Spinal cord (tissue), 9 donors: ENCODE measurements at regions not wholly inside any gene's neighbourhood (a gene's known extent, or its start where the extent isn't known, plus 50 kb on each side); places are given as distances from the start of the nearest gene placed in this dataset.
"Not testable (repeated sequence)": the region's sequence is repeated elsewhere in the genome, so short reads cannot be mapped to it uniquely, and the experiment has no call there.

ENCODE experiments used
- DNase-seq, 6 donors: peaks; one replicate each; pipeline versions ENCODE4 v3.0.0 to v3.0.0-alpha.2; 2013 to 2015; ENCODE audit warnings: low spot score in 6 of 6, low read depth in 4 of 6
- H3K27ac ChIP-seq: one replicate; pipeline ENCODE4 v1.5.1; 2013; ENCODE audit warnings: low read depth, low read length, control low read depth
- H3K27me3 ChIP-seq: one replicate; pipeline ENCODE4 v1.6.1; 2013; ENCODE audit warnings: low read length; ENCODE audit not compliant: control insufficient read depth, insufficient read depth
- H3K36me3 ChIP-seq: one replicate; pipeline ENCODE4 v1.6.1; 2013; ENCODE audit warnings: low read length; ENCODE audit not compliant: control insufficient read depth, insufficient read depth
- H3K4me1 ChIP-seq: one replicate; pipeline ENCODE4 v1.6.1; 2013; ENCODE audit warnings: low read length; ENCODE audit not compliant: control insufficient read depth, insufficient read depth
- H3K4me3 ChIP-seq: one replicate; pipeline ENCODE4 v1.5.1; 2013; ENCODE audit warnings: low read depth, low read length, control low read depth
- H3K9me3 ChIP-seq: one replicate; pipeline ENCODE4 v1.6.1; 2013; ENCODE audit warnings: low read length; ENCODE audit not compliant: control insufficient read depth, insufficient read depth
- WGBS: methylation state at CpG from one replicate; pipeline ENCODE4 v1.1.5; 2013; ENCODE audit warnings: missing lambda C conversion rate; ENCODE audit not compliant: insufficient coverage; 5-methylcytosine and 5-hydroxymethylcytosine counted together
- donor health status: healthy.

DNA sequence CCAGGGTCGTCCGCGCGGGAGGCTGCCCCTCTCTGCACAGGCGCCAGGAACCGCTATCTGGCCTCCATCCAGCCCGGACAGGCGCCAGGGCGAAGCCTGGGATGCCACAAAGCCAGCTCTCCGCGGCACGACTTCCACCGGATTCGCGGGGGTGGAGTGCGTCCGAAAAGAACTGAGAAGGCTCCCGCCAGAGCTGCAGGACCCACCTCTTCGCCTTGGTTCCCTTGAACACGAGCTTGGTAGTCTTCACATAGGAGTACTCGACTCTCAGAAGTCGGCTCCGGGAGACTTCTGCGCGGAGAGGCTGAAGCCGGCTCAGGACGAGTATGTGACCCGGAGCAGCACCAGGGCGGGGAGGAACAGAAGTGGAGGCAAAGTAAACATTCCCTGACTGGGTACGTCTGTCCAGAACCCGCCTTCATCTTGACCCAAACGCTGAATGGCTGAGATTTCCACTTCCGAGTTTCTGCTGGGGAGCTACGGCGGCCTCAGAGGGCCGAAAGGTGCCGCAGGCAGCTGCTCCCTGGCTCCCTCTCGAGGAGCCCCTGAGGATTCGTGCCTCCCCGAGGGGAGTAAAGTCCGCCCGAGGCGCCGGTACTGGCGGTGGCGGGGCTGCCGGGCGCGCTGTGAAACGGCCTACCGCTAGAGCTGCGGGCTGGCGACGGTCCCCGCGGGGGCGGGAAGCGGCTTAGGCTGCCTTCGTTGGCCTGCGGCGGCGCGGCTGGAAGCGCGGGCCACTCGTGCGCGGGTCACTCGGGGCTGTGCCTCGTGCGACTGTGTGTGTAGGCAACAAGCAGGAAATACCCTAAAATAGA, 2654.9 kb upstream of the DEFB115 start:
- DNase-seq, result peak; percentile 50 to 94 (median 72)

DNA sequence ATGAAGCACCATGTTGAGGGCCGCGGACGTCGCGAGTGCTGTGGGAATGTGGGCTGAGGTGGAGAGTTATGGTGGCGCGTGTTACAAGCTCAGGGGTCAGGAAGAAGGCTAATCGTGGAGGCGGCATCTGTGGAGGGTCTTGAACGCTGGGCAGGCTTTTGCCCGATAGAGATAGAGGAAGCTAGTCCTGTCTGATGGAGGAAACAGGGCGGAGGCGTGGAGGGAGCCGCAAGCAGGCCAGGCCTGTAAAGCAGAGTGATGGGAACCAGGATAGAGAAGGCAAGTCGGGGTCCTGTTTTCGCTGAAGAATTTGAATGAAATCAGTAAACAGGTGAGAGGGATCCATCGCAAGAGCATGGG, 2654.3 kb upstream of the DEFB115 start:
- not testable (repeated sequence) for DNase-seq, H3K36me3 ChIP-seq, H3K9me3 ChIP-seq, H3K27ac ChIP-seq, H3K4me1 ChIP-seq, H3K27me3 ChIP-seq, H3K4me3 ChIP-seq
- WGBS, result 61% methylated on average over 16 of the region's 17 CpGs

More for the DNA sequence above, 2654.9 kb upstream of the DEFB115 start:
- peak overlapping the region; percentile 44 for H3K4me3 ChIP-seq
- not testable (repeated sequence) for H3K9me3 ChIP-seq, H3K4me1 ChIP-seq, H3K27me3 ChIP-seq, H3K36me3 ChIP-seq
- WGBS, result 3% methylated on average over 71 of the region's 71 CpGs
- H3K27ac ChIP-seq, result peak overlapping the region; percentile 16

DNA sequence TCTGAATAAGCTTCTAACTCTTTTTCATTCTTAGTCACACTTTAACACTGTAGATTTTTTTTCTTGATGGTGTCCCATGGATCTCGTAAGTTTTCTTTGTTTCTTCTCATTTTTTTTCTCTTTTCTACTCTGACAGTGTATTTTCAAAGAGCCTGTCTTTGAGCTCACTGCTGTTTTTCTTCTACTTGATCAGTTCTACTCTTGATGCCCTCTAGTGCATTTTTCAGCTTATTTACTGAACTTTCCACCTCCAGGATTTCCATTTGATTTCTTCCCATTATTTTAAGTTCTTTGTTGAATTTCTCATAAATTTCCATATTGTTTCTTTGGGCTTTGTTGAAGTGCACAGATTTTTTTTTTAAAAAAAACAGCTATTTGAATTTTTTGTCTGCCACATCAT, 2641.1 kb upstream of the DEFB115 start:
- 67% methylated on average over 1 of the region's 1 CpG for WGBS
- Histone ChIP-seq H3K27me3 (no peaks in the 10 kb centered on the region), H3K9me3 (peaks cover 12% of the 10 kb centered on the region), H3K27ac (no peak overlapping the region), H3K4me1 (no peaks in the 10 kb centered on the region), H3K4me3 (no peak overlapping the region), H3K36me3 (no peaks in the 10 kb centered on the region)
- DNase-seq, result no peak

DNA sequence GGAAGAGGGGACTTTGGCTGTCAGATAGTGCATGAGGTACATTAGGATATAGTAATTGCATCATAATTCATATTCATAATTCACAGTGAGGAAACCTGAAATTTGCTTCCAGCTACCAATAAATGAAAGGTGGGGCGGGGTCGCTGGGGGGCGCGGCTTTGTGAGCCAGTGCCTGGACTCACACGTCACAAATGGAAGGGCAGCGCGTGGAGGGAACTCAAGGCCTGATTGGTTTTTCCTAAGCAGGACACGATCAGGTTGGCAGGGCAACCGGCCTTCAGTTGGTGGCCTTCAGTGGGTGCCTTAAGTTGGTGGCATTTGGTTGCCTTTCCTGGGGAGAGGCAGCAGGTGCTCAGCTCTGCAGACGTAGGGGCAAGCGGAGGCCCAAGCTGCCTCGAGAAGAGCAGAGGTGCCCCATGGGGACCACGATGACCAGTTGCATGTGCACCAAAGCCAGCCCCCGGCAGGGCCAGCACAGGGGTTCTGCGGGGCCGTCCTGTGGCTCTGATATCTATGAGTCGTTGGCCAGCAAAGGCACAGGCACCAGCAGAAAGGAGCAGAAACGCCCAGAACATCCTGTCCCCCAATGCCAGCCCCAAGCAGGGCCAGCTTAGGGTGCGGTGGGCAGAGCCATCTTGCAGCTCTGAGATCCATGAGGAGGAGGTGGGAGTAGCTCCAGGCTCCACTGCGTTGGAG, 2637.4 kb upstream of the DEFB115 start:
- H3K36me3 ChIP-seq, DNase-seq, H3K27ac ChIP-seq, H3K27me3 ChIP-seq, H3K4me1 ChIP-seq, H3K9me3 ChIP-seq, H3K4me3 ChIP-seq: not testable (repeated sequence)
- WGBS, result 84% methylated on average over 20 of the region's 20 CpGs

DNA sequence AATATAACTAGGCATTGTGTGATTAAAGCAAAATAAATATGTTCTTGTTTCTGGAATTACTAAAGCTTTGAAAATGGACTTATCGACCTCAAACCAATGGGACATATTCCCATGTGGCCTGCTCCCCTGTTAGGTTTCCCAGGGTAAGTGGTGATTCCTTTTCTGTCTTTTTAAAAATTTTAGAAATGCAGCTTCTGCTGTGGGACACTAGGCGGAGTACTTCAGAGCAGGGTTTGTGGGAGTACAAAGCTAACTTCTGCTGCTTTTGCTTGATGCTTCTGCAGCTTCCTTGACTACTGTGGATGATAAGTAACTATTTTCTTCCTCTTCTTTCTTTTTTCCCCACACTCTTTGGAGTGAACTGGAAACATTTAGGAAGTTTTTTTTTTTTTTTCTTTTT, 2632.4 kb upstream of the DEFB115 start:
- not testable (repeated sequence) for H3K27me3 ChIP-seq, DNase-seq, H3K9me3 ChIP-seq, H3K4me3 ChIP-seq, H3K27ac ChIP-seq, H3K36me3 ChIP-seq, H3K4me1 ChIP-seq
- WGBS, result no CpG with 5 or more reads among the region's 2 CpGs

DNA sequence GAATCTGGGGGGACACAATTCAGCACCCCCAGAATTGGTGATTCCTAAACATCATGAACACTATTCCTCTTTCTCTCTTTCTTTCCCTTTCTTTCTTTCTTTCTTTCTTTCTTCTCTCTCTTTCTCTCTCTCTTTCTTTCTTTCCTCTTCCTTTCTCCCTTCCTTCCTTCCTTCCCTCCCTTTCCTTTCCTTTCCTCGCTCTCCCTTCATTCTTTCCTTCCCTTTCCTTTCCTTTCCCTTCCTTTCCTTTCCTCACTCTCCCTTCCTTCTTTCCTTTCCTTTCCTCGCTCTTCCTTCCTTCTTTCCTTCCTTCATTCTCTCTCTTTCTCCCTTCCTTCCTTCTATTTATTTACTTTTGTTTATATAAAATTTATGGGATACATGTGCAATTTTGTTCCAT, 2616.6 kb upstream of the DEFB115 start:
- WGBS, result 52% methylated on average over 1 of the region's 2 CpGs
- H3K36me3 ChIP-seq, H3K4me3 ChIP-seq, H3K27ac ChIP-seq, H3K4me1 ChIP-seq, H3K9me3 ChIP-seq, H3K27me3 ChIP-seq, DNase-seq: not testable (repeated sequence)
